ENCODE measurements at regions not wholly inside any gene's neighbourhood (a gene's known extent, or its start where the extent isn't known, plus 50 kb on each side); places are given as distances from the start of the nearest gene placed in this dataset.

DNA sequence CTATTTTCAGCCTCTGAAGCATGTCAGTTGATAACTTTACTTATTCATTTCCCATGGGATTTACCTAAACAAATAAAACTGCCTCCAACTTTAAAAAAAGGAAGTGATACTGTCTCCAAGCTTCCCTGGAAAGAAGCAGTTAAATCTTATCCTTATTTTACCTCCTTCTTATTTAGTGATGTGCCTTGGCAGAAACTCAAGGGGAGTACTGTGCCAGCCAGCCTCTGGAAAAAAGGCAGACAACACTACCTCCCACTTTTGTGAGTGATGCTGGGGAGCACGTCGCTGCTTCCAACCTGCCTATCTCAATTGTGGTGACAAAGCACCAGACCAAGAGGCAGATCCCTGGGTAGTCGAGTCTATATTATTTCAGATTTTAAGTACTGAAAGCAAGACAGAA lies 765.6 kb downstream of the DIAPH3 start:
- TF ChIP-seq, protein P1, sequence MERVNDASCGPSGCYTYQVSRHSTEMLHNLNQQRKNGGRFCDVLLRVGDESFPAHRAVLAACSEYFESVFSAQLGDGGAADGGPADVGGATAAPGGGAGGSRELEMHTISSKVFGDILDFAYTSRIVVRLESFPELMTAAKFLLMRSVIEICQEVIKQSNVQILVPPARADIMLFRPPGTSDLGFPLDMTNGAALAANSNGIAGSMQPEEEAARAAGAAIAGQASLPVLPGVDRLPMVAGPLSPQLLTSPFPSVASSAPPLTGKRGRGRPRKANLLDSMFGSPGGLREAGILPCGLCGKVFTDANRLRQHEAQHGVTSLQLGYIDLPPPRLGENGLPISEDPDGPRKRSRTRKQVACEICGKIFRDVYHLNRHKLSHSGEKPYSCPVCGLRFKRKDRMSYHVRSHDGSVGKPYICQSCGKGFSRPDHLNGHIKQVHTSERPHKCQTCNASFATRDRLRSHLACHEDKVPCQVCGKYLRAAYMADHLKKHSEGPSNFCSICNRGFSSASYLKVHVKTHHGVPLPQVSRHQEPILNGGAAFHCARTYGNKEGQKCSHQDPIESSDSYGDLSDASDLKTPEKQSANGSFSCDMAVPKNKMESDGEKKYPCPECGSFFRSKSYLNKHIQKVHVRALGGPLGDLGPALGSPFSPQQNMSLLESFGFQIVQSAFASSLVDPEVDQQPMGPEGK (CRISPR knock-in tag; IDR thresholded peaks at IDR 0.05; ENCODE audit: borderline replicate concordance) = no peak
- TF ChIP-seq RARB (CRISPR knock-in tag; IDR thresholded peaks at IDR 0.05) = no peak
- TF ChIP-seq, protein P2, sequence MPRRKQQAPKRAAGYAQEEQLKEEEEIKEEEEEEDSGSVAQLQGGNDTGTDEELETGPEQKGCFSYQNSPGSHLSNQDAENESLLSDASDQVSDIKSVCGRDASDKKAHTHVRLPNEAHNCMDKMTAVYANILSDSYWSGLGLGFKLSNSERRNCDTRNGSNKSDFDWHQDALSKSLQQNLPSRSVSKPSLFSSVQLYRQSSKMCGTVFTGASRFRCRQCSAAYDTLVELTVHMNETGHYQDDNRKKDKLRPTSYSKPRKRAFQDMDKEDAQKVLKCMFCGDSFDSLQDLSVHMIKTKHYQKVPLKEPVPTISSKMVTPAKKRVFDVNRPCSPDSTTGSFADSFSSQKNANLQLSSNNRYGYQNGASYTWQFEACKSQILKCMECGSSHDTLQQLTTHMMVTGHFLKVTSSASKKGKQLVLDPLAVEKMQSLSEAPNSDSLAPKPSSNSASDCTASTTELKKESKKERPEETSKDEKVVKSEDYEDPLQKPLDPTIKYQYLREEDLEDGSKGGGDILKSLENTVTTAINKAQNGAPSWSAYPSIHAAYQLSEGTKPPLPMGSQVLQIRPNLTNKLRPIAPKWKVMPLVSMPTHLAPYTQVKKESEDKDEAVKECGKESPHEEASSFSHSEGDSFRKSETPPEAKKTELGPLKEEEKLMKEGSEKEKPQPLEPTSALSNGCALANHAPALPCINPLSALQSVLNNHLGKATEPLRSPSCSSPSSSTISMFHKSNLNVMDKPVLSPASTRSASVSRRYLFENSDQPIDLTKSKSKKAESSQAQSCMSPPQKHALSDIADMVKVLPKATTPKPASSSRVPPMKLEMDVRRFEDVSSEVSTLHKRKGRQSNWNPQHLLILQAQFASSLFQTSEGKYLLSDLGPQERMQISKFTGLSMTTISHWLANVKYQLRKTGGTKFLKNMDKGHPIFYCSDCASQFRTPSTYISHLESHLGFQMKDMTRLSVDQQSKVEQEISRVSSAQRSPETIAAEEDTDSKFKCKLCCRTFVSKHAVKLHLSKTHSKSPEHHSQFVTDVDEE (CRISPR knock-in tag; IDR thresholded peaks at IDR 0.05) = no peak

All from SK-N-SH treated with all-trans-retinoic acid at 6 μM for 48 hours (cell line).